IMR-90 (cell line): ENCODE measurements at regions not wholly inside any gene's neighbourhood (a gene's known extent, or its start where the extent isn't known, plus 50 kb on each side); places are given as distances from the start of the nearest gene placed in this dataset.

ENCODE experiments used
- ATAC-seq: fragments of 200-7000 bp; cut with Tn5 transposase; 2 replicates; pipeline ENCODE4 v1.9.1; 2020; ENCODE audit warnings: low read depth, mild to moderate bottlenecking, moderate library complexity
- BruUV-seq: library from RNA; stranded (reverse); fragments of 400-500 nt; replicated peaks from 2 replicates; lab custom pipeline; 2021; lab: Mats Ljungman, UMichigan
- CTCF ChIA-PET: fragments of 300-600 bp; formaldehyde crosslinking; extraction: SDS; loops from one replicate; lab custom pipeline; 2021; ENCODE audit warnings: antibody characterized with exemption; lab: Yijun Ruan, JAX
- POLR2A ChIA-PET: fragments of 300-600 bp; sonication (Branson Sonifier 250); formaldehyde crosslinking; loops from one replicate; lab custom pipeline; 2022; ENCODE audit warnings: antibody characterized with exemption; ENCODE audit not compliant: unreplicated experiment; lab: Charles Lee
- DNase-seq: peaks from one replicate; pipeline ENCODE4 v3.0.0; 2013
- H2AFZ ChIP-seq: replicated peaks from 2 replicates; pipeline ENCODE3; 2013; ENCODE audit warnings: low read length, mild to moderate bottlenecking; ENCODE audit not compliant: poor library complexity
- H2AK5ac ChIP-seq: 2 replicates; pipeline ENCODE4 v1.6.1; 2013; ENCODE audit warnings: low read depth, low read length, inconsistent platforms
- H2AK9ac ChIP-seq: replicated peaks from 2 replicates; pipeline ENCODE3; 2013; ENCODE audit warnings: mild to moderate bottlenecking, low read depth, low read length, moderate library complexity; ENCODE audit not compliant: poor library complexity
- H2BK120ac ChIP-seq: 2 replicates; pipeline ENCODE4 v1.6.1; 2013; ENCODE audit warnings: low read depth, low read length, inconsistent platforms
- H2BK15ac ChIP-seq: 3 replicates; pipeline ENCODE4 v1.6.1; 2013; ENCODE audit warnings: low read depth, low read length, inconsistent platforms
- H2BK20ac ChIP-seq: 2 replicates; pipeline ENCODE4 v1.6.1; 2013; ENCODE audit warnings: low read depth, mild to moderate bottlenecking, inconsistent platforms, low read length, moderate library complexity
- H2BK5ac ChIP-seq: 2 replicates; pipeline ENCODE4 v1.6.1; 2013; ENCODE audit warnings: mild to moderate bottlenecking, low read depth, low read length, inconsistent platforms; ENCODE audit not compliant: poor library complexity, severe bottlenecking
- H3K14ac ChIP-seq: replicated peaks from 2 replicates; pipeline ENCODE4 v1.6.1; 2013; ENCODE audit warnings: low read depth, low read length, inconsistent platforms
- H3K18ac ChIP-seq: 2 replicates; pipeline ENCODE4 v1.6.1; 2013; ENCODE audit warnings: low read depth, low read length, control low read depth
- H3K23ac ChIP-seq: 2 replicates; pipeline ENCODE4 v1.6.1; 2013; ENCODE audit warnings: low read depth, low read length, inconsistent platforms
- H3K27ac ChIP-seq: 2 replicates; pipeline ENCODE4 v1.5.1; 2013; ENCODE audit warnings: mild to moderate bottlenecking, control low read depth, low read length; ENCODE audit not compliant: insufficient read depth
- H3K27me3 ChIP-seq: 2 replicates; pipeline ENCODE4 v1.6.1; 2013; ENCODE audit warnings: low read length; ENCODE audit not compliant: control insufficient read depth, insufficient read depth
- H3K36me3 ChIP-seq: 2 replicates; pipeline ENCODE4 v1.6.1; 2013; ENCODE audit warnings: low read length, mixed read lengths; ENCODE audit not compliant: control insufficient read depth, insufficient read depth
- H3K4ac ChIP-seq: 2 replicates; pipeline ENCODE4 v1.6.1; 2013; ENCODE audit warnings: low read depth, low read length, inconsistent platforms
- H3K4me1 ChIP-seq: 2 replicates; pipeline ENCODE4 v1.6.1; 2013; ENCODE audit warnings: low read length, mixed read lengths; ENCODE audit not compliant: control insufficient read depth, insufficient read depth
- H3K4me2 ChIP-seq: 2 replicates; pipeline ENCODE4 v1.6.1; 2013; ENCODE audit warnings: low read depth, mild to moderate bottlenecking, control low read depth, low read length, moderate library complexity
- H3K4me3 ChIP-seq: 2 replicates; pipeline ENCODE4 v1.5.1; 2013; ENCODE audit warnings: low read depth, mild to moderate bottlenecking, control low read depth, low read length, moderate library complexity; ENCODE audit not compliant: insufficient read depth
- H3K56ac ChIP-seq: 2 replicates; pipeline ENCODE4 v1.6.1; 2013; ENCODE audit warnings: low read length, inconsistent platforms; ENCODE audit not compliant: insufficient read depth; ENCODE audit errors: extremely low read depth
- H3K79me1 ChIP-seq, 2 experiments: 2 replicates each; pipeline ENCODE4 v1.6.1; 2013; ENCODE audit warnings: low read length in 2 of 2, inconsistent platforms in 1 of 2, low read depth in 1 of 2
- H3K9ac ChIP-seq: 2 replicates; pipeline ENCODE4 v1.6.1; 2013; ENCODE audit warnings: low read depth, low read length, control low read depth
- H3K9me1 ChIP-seq: 2 replicates; pipeline ENCODE4 v1.6.1; 2013; ENCODE audit warnings: low read length, inconsistent platforms; ENCODE audit not compliant: insufficient read depth
- H3K9me3 ChIP-seq: 2 replicates; pipeline ENCODE4 v1.6.1; 2013; ENCODE audit warnings: low read length; ENCODE audit not compliant: control insufficient read depth, insufficient read depth
- H4K20me1 ChIP-seq: 2 replicates; pipeline ENCODE4 v1.6.1; 2013; ENCODE audit warnings: low read length, inconsistent platforms; ENCODE audit not compliant: insufficient read depth
- H4K5ac ChIP-seq: 2 replicates; pipeline ENCODE4 v1.6.1; 2013; ENCODE audit warnings: mild to moderate bottlenecking, low read depth, low read length, control low read depth
- H4K8ac ChIP-seq, 2 experiments: 2 replicates each; pipeline ENCODE4 v1.6.1; 2013; ENCODE audit warnings: low read depth in 2 of 2, low read length in 2 of 2, control low read depth in 1 of 2, inconsistent platforms in 1 of 2
- H4K91ac ChIP-seq: 2 replicates; pipeline ENCODE4 v1.6.1; 2013; ENCODE audit warnings: low read depth, low read length, inconsistent platforms; ENCODE audit not compliant: insufficient read depth
- BHLHE40 ChIP-seq: fragments of 150-350 bp; IDR thresholded peaks from 2 replicates; pipeline ENCODE4 v1.6.1; 2016; ENCODE audit warnings: mild to moderate bottlenecking, low read depth, low read length
- CEBPB ChIP-seq: IDR thresholded peaks from 2 replicates; pipeline ENCODE4 v1.6.1; 2012; ENCODE audit warnings: low read depth, low read length, improper control_type of control experiment
- CHD1 ChIP-seq: IDR thresholded peaks from 2 replicates; pipeline ENCODE4 v1.6.1; 2012; ENCODE audit warnings: low read depth, low read length, improper control_type of control experiment
- MAFK ChIP-seq: IDR thresholded peaks from 2 replicates; pipeline ENCODE4 v1.6.1; 2012; ENCODE audit warnings: low read depth, low read length, improper control_type of control experiment
- MAZ ChIP-seq: IDR thresholded peaks from 2 replicates; pipeline ENCODE4 v1.6.1; 2012; ENCODE audit warnings: low read depth, mild to moderate bottlenecking, low read length, improper control_type of control experiment, moderate library complexity, borderline replicate concordance
- MXI1 ChIP-seq: IDR thresholded peaks from 2 replicates; pipeline ENCODE4 v1.6.1; 2012; ENCODE audit warnings: low read depth, mild to moderate bottlenecking, low read length, moderate library complexity, borderline replicate concordance
- POLR2A ChIP-seq: IDR thresholded peaks from 2 replicates; pipeline ENCODE4 v1.6.1; 2012; ENCODE audit warnings: mild to moderate bottlenecking, low read depth, low read length
- RAD21 ChIP-seq: IDR thresholded peaks from 2 replicates; pipeline ENCODE4 v1.6.1; 2012; ENCODE audit warnings: low read length, improper control_type of control experiment
- RCOR1 ChIP-seq: IDR thresholded peaks from 2 replicates; pipeline ENCODE4 v1.6.1; 2012; ENCODE audit warnings: mild to moderate bottlenecking, low read length, improper control_type of control experiment; ENCODE audit not compliant: insufficient replicate concordance
- RFX5 ChIP-seq: IDR thresholded peaks from 2 replicates; pipeline ENCODE4 v1.8.0; 2012; ENCODE audit warnings: low read depth, mild to moderate bottlenecking, low read length, moderate library complexity
- SMC3 ChIP-seq: fragments of 150-350 bp; IDR thresholded peaks from 2 replicates; pipeline ENCODE4 v1.6.1; 2016; ENCODE audit warnings: low read depth, mild to moderate bottlenecking, antibody characterized with exemption, low read length, moderate library complexity
- WGBS, 2 experiments: methylation state at CpG; one replicate each; pipeline versions ENCODE4 v1.1.5 to v1.1.7; 2013; ENCODE audit warnings: missing lambda C conversion rate in 2 of 2; ENCODE audit not compliant: insufficient read length in 1 of 2; ENCODE audit errors: extremely low coverage in 2 of 2; 5-methylcytosine and 5-hydroxymethylcytosine counted together
- dilution Hi-C: fragments of 300-500 bp; cut with HindIII; formaldehyde crosslinking; loops from one replicate; pipeline ENCODE4 v1.14.3; 2018; ENCODE audit warnings: low sequenced_read_pairs; ENCODE audit not compliant: unreplicated experiment
- in situ Hi-C: fragments of 300-500 bp; cut with MboI; formaldehyde crosslinking; loops from 3 replicates; pipeline ENCODE4 v1.14.3; 2019; ENCODE audit warnings: low sequenced_read_pairs, inconsistent platforms, mixed read lengths
- intact Hi-C: fragments of 100-400 bp; cut with micrococcal nuclease; formaldehyde crosslinking; loops from 2 replicates; pipeline ENCODE4 v1.10.0; 2022
- TF ChIP-seq, protein P1 (sequence below): fragments of 150-350 bp; IDR thresholded peaks from 2 replicates; pipeline ENCODE4 v1.6.1; 2016; ENCODE audit warnings: low read depth, mild to moderate bottlenecking, low read length, moderate library complexity, borderline replicate concordance
- TF ChIP-seq, protein P2 (sequence below): conservative IDR thresholded peaks from 2 replicates; pipeline ENCODE4 v1.5.1; 2012; ENCODE audit warnings: mild to moderate bottlenecking, low read depth, low read length, improper control_type of control experiment

DNA sequence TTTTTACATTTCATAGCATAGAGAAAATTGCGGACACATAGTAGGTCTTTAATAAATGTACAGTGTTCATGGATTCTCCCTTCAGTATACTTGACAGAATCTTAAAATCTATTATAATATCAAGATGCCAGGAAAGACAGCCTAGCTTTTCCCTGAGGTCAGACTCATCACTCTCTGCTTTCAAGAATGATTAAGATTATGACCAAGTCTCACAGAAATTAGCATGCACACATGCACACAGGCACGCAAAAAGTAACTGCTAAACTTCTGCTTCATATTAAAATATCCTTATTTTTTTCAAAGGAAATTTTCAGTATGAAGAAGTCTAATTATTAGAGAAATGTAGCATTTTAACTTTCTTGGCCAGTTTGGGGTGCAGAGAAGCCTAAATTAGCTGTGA, 493.8 kb upstream of the NECTIN3 start:
- Histone ChIP-seq H3K27me3 (no peaks in the 10 kb centered on the region), H2BK20ac (peak overlapping the region; percentile 98), H3K27ac (0 out of 2 replicates have a peak overlapping the region, but pooled peaks have one; percentile 6), H4K20me1 (no peaks in the 10 kb centered on the region), H2AFZ (no peak overlapping the region), H2AK9ac (no peak overlapping the region), H3K4me3 (no peak overlapping the region), H4K91ac (peak overlapping the region; percentile 88), H3K36me3 (no peaks in the 10 kb centered on the region), H4K5ac (peak overlapping the region; percentile 65; the same call in 1 of the 2 replicates), H3K23ac (peak overlapping the region; percentile 92), H4K8ac (peak overlapping the region; percentile 85 to 95; a peak in 3 of 4 replicates), H2BK120ac (peak overlapping the region; percentile 99), H2BK15ac (peak overlapping the region; percentile 98), H2BK5ac (peak overlapping the region; percentile 99), H2AK5ac (peak overlapping the region; percentile 78), H3K4ac (peak overlapping the region; percentile 88), H3K79me1 (0 out of 4 replicates have a peak, but pooled peaks cover 0 to 4% of the 10 kb centered on the region in 2 experiments), H3K14ac (peak overlapping the region; percentile 86), H3K9me3 (no peaks in the 10 kb centered on the region), H3K4me2 (no peak overlapping the region), H3K18ac (peak overlapping the region; percentile 81; the same call in 1 of the 2 replicates), H3K56ac (no peak overlapping the region), H3K9me1 (peaks cover 5% of the 10 kb centered on the region), H3K4me1 (peaks cover 18% of the 10 kb centered on the region), H3K9ac (no peak overlapping the region)
- in situ Hi-C loops (no loop called here), intact Hi-C loops (loop anchor here (5.0 to 10.0 kb wide), 2 partner anchors 237 to 494 kb away; partner anchors contain the start of gene NECTIN3), dilution Hi-C loops (no loop called here)
- TF ChIP-seq MAFK (no peak), SMC3 (no peak), BHLHE40 (no peak), CHD1 (no peak), MAZ (no peak), RFX5 (no peak), MXI1 (no peak), RAD21 (no peak), POLR2A (no peak), CEBPB (no peak), RCOR1 (no peak)
- TF ChIP-seq, protein P1, sequence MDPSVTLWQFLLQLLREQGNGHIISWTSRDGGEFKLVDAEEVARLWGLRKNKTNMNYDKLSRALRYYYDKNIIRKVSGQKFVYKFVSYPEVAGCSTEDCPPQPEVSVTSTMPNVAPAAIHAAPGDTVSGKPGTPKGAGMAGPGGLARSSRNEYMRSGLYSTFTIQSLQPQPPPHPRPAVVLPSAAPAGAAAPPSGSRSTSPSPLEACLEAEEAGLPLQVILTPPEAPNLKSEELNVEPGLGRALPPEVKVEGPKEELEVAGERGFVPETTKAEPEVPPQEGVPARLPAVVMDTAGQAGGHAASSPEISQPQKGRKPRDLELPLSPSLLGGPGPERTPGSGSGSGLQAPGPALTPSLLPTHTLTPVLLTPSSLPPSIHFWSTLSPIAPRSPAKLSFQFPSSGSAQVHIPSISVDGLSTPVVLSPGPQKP = no peak
- TF ChIP-seq, protein P2, sequence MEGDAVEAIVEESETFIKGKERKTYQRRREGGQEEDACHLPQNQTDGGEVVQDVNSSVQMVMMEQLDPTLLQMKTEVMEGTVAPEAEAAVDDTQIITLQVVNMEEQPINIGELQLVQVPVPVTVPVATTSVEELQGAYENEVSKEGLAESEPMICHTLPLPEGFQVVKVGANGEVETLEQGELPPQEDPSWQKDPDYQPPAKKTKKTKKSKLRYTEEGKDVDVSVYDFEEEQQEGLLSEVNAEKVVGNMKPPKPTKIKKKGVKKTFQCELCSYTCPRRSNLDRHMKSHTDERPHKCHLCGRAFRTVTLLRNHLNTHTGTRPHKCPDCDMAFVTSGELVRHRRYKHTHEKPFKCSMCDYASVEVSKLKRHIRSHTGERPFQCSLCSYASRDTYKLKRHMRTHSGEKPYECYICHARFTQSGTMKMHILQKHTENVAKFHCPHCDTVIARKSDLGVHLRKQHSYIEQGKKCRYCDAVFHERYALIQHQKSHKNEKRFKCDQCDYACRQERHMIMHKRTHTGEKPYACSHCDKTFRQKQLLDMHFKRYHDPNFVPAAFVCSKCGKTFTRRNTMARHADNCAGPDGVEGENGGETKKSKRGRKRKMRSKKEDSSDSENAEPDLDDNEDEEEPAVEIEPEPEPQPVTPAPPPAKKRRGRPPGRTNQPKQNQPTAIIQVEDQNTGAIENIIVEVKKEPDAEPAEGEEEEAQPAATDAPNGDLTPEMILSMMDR = no peak
- ChIA-PET CTCF (no interaction called here), POLR2A (no interaction called here)
- ATAC-seq = no peak
- DNase-seq = no peak
- no CpG with 5 or more reads among the region's 2 CpGs for WGBS, 2 experiments
- no TSS peak for BruUV-seq
